ENCODE measurements at regions not wholly inside any gene's neighbourhood (a gene's known extent, or its start where the extent isn't known, plus 50 kb on each side); places are given as distances from the start of the nearest gene placed in this dataset.

DNA sequence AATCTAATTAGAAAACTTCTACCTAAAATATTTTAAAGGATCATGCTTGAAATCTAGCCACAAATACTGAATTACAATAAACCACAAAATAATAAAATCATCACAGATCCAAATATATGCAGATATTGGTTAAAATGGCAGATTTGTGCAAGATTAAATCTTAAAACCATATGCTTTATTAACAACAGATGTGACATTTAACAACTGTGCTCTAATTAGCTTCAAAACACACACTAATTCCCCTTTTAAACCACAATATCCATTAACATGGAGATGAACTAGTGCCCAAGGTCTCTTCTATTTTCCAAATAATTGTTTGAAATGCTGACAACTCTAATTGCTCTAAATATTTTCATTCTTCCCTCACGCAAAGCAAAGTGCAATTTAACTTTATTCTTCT is 1530.3 kb downstream of the SI start:
- in situ Hi-C loops (cut with MboI; ENCODE audit: low sequenced_read_pairs, unreplicated experiment) = no loop called here
- TF ChIP-seq, protein P1, sequence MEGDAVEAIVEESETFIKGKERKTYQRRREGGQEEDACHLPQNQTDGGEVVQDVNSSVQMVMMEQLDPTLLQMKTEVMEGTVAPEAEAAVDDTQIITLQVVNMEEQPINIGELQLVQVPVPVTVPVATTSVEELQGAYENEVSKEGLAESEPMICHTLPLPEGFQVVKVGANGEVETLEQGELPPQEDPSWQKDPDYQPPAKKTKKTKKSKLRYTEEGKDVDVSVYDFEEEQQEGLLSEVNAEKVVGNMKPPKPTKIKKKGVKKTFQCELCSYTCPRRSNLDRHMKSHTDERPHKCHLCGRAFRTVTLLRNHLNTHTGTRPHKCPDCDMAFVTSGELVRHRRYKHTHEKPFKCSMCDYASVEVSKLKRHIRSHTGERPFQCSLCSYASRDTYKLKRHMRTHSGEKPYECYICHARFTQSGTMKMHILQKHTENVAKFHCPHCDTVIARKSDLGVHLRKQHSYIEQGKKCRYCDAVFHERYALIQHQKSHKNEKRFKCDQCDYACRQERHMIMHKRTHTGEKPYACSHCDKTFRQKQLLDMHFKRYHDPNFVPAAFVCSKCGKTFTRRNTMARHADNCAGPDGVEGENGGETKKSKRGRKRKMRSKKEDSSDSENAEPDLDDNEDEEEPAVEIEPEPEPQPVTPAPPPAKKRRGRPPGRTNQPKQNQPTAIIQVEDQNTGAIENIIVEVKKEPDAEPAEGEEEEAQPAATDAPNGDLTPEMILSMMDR (IDR thresholded peaks at IDR 0.05; ENCODE audit: borderline replicate concordance, control extremely low read depth, extremely low read depth, insufficient read depth, missing control alignments) = no peak
- no peak for DNase-seq (ENCODE audit: low spot score)

DNA sequence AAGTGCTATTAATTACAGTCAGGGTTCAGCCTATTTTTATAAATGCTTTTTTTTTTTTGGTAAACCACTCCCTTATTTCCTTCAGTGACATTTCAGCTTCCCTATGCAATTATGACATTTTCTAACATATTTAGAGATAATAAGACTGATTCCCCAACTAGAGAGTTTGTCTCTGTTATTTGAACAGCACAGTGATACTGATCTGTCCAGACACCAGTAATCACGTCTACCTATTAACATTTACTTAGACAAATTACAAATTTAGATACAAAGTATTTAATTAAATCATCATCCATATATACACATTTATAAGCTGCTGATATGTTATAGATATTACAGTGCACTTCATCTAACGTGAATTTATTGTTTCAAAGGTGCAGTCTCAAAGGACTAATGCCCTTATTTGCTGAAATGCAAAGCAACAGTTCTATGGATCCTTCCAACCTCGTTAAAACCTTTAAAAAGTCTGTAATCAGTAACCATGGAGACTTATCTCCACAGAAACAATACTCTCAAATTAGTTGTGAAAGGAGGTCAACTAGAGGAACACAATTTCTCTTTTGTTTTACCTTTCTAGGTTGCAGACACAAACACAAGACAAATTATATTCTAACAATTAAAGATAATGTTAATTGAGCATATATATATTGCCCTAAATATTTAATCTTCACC is 1531.1 kb downstream of the SI start:
- in situ Hi-C loops (cut with MboI; ENCODE audit: low sequenced_read_pairs, unreplicated experiment) = no loop called here
- TF ChIP-seq, protein P1 (IDR thresholded peaks at IDR 0.05; ENCODE audit: borderline replicate concordance, control extremely low read depth, extremely low read depth, insufficient read depth, missing control alignments) = no peak
- DNase-seq (ENCODE audit: low spot score) = no peak

DNA sequence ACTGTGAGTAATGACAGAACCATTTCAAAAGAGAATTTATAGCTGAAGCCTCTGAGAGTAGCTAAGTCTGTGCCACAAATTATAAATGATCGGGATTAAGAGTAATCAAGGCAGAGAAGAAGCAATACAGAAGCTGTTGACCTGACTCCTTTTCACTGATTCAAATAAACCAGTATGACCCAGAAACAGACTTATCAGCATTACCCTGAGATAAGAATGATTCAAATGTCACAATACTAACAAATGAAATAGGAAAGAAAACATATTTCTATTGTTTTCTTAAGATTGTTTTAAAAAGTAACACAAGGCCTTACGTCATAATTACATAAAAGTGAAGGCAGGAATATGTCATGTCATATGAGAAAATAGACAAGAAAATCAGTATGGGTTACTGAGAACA is 1534.6 kb downstream of the SI start:
- TF ChIP-seq, protein P1 (IDR thresholded peaks at IDR 0.05; ENCODE audit: borderline replicate concordance, control extremely low read depth, extremely low read depth, insufficient read depth, missing control alignments) = no peak
- in situ Hi-C loops (cut with MboI; ENCODE audit: low sequenced_read_pairs, unreplicated experiment) = no loop called here
- DNase-seq (ENCODE audit: low spot score) = no peak

DNA sequence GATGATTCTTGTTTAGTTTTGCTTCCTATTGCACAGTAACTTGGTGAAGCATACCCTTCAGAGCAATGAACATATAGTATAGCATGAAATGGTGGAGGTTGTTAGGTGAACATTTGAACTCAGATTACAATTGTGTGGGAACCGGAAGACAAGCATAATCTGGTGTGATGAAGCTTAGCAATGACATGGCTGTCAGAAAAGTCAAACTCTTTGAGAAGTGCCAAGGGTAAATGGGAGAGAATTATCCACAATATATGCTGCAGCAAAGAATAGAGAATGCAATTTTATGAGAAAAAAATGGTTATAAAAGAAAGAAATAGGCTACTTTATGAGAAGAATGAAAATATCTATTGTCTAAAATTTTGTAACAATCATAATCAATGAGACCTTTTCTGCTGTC is 1536.7 kb downstream of the SI start:
- in situ Hi-C loops (cut with MboI; ENCODE audit: low sequenced_read_pairs, unreplicated experiment) = no loop called here
- DNase-seq (ENCODE audit: low spot score) = no peak
- TF ChIP-seq, protein P1 (IDR thresholded peaks at IDR 0.05; ENCODE audit: borderline replicate concordance, control extremely low read depth, extremely low read depth, insufficient read depth, missing control alignments) = no peak

DNA sequence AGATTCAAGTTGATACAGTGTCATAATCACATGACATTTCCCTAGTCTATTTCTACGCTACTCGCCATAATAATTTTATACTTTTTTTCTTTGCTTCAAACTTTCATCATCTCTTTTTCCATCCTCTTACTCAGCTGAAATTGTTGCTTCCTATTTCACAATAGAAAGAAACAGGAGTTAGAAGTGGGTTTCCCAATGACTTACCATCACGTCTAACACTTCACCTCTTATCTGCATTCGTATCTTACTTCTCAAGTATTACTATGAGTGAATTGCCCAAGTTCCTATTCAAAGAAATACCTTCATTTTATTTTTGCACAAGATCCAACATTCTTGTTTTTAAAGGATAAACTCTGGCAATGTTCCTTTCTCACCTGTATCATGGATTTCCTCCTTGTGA is 1539.9 kb downstream of the SI start:
- no peak for DNase-seq (ENCODE audit: low spot score)
- in situ Hi-C loops (cut with MboI; ENCODE audit: low sequenced_read_pairs, unreplicated experiment) = no loop called here
- TF ChIP-seq, protein P1 (IDR thresholded peaks at IDR 0.05; ENCODE audit: borderline replicate concordance, control extremely low read depth, extremely low read depth, insufficient read depth, missing control alignments) = no peak

DNA sequence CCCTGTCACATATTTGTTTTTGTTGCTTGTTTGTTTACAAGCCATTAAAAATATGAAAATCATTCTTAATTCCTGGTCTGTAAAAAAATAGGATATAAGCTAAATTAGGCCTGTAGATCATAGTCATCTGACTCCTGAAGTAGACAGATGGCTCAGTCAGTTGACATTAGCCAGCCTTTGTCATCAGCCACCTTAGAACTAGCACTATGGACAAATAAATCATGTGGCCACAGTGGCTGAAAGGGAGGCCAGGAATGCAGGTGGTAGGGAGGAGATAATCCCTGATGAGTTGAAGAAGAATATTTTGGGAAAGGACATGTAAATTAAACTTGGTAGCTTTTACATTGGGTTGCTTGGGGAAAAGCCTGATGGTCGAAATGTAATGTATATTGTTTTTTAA is 1544.9 kb downstream of the SI start:
- TF ChIP-seq, protein P1 (IDR thresholded peaks at IDR 0.05; ENCODE audit: borderline replicate concordance, control extremely low read depth, extremely low read depth, insufficient read depth, missing control alignments) = no peak
- in situ Hi-C loops (cut with MboI; ENCODE audit: low sequenced_read_pairs, unreplicated experiment) = no loop called here

More for the DNA sequence above, 1544.9 kb downstream of the SI start:
- no peak for DNase-seq (ENCODE audit: low spot score)
